WTC11 (cell line): ENCODE measurements at regions not wholly inside any gene's neighbourhood (a gene's known extent, or its start where the extent isn't known, plus 50 kb on each side); places are given as distances from the start of the nearest gene placed in this dataset.

Source experiments
- ESRRA ChIP-seq: sonication (generic); formaldehyde crosslinking; IDR thresholded peaks from 2 replicates; pipeline ENCODE4 v1.8.1; 2022; ENCODE audit warnings: mild to moderate bottlenecking, missing genetic modification reagents, borderline replicate concordance
- RELA ChIP-seq: sonication (generic); formaldehyde crosslinking; IDR thresholded peaks from 2 replicates; pipeline ENCODE4 v1.8.1; 2022; ENCODE audit warnings: missing genetic modification reagents, mild to moderate bottlenecking, borderline replicate concordance
- SMAD3 ChIP-seq: sonication (generic); formaldehyde crosslinking; IDR thresholded peaks from 2 replicates; pipeline ENCODE4 v1.8.0; 2022; ENCODE audit warnings: missing genetic modification reagents, mild to moderate bottlenecking, borderline replicate concordance
- TF ChIP-seq, protein P1 (sequence below): fragments of 200-600 bp; IDR thresholded peaks from 2 replicates; pipeline ENCODE4 v1.8.0; 2022; ENCODE audit warnings: antibody characterized with exemption
- TF ChIP-seq, protein P2 (sequence below): sonication (generic); formaldehyde crosslinking; IDR thresholded peaks from 2 replicates; pipeline ENCODE4 v1.8.0; 2022; ENCODE audit warnings: mild to moderate bottlenecking, missing genetic modification reagents
- TF ChIP-seq, protein P3 (sequence below): sonication (generic); formaldehyde crosslinking; IDR thresholded peaks from 2 replicates; pipeline ENCODE4 v1.8.1; 2022; ENCODE audit warnings: low read depth, missing genetic modification reagents, borderline replicate concordance

DNA sequence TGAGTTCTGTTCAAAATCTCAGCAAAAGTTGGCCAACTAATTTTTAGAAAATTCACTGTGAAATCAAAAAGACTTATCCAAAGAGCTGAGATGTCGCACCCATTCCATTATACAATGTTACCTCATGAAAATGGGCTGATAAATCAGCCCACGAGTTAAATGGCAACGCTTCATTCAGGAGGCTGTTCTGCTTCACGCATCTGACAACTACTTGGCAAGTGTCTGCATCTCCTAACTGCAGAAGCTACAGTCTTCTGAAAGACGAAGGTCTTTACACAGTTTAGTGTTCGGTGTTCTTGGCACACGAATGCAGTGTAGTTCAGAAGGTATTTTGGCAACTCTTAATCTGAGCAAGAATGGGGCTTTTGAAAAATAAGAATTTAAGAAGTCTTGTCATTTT lies 166.6 kb upstream of the DKK2 start:
- no peak for TF ChIP-seq SMAD3 (CRISPR knock-in tag)
- TF ChIP-seq, protein P1, sequence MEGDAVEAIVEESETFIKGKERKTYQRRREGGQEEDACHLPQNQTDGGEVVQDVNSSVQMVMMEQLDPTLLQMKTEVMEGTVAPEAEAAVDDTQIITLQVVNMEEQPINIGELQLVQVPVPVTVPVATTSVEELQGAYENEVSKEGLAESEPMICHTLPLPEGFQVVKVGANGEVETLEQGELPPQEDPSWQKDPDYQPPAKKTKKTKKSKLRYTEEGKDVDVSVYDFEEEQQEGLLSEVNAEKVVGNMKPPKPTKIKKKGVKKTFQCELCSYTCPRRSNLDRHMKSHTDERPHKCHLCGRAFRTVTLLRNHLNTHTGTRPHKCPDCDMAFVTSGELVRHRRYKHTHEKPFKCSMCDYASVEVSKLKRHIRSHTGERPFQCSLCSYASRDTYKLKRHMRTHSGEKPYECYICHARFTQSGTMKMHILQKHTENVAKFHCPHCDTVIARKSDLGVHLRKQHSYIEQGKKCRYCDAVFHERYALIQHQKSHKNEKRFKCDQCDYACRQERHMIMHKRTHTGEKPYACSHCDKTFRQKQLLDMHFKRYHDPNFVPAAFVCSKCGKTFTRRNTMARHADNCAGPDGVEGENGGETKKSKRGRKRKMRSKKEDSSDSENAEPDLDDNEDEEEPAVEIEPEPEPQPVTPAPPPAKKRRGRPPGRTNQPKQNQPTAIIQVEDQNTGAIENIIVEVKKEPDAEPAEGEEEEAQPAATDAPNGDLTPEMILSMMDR = no peak
- TF ChIP-seq, protein P2, sequence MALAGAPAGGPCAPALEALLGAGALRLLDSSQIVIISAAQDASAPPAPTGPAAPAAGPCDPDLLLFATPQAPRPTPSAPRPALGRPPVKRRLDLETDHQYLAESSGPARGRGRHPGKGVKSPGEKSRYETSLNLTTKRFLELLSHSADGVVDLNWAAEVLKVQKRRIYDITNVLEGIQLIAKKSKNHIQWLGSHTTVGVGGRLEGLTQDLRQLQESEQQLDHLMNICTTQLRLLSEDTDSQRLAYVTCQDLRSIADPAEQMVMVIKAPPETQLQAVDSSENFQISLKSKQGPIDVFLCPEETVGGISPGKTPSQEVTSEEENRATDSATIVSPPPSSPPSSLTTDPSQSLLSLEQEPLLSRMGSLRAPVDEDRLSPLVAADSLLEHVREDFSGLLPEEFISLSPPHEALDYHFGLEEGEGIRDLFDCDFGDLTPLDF = no peak
- TF ChIP-seq RELA (CRISPR knock-in tag) = no peak
- TF ChIP-seq, protein P3, sequence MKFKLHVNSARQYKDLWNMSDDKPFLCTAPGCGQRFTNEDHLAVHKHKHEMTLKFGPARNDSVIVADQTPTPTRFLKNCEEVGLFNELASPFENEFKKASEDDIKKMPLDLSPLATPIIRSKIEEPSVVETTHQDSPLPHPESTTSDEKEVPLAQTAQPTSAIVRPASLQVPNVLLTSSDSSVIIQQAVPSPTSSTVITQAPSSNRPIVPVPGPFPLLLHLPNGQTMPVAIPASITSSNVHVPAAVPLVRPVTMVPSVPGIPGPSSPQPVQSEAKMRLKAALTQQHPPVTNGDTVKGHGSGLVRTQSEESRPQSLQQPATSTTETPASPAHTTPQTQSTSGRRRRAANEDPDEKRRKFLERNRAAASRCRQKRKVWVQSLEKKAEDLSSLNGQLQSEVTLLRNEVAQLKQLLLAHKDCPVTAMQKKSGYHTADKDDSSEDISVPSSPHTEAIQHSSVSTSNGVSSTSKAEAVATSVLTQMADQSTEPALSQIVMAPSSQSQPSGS (CRISPR knock-in tag) = no peak
- no peak for TF ChIP-seq ESRRA (CRISPR knock-in tag)
